ENCODE measurements at regions not wholly inside any gene's neighbourhood (a gene's known extent, or its start where the extent isn't known, plus 50 kb on each side); places are given as distances from the start of the nearest gene placed in this dataset.

- TF ChIP-seq CHD7 (IDR thresholded peaks at IDR 0.05; ENCODE audit: insufficient replicate concordance, low read length) (no peak), POLR2A (IDR thresholded peaks at IDR 0.05; ENCODE audit: control extremely low read depth in 1 of 2, low read depth in 2 of 2, low read length in 2 of 2) (no peak), CTCF (IDR thresholded peaks at IDR 0.05; ENCODE audit: control extremely low read depth in 1 of 3, insufficient read depth in 1 of 3, low read depth in 1 of 3, low read length in 3 of 3) (no peak), CEBPB (IDR thresholded peaks at IDR 0.05; ENCODE audit: low read depth, low read length) (no peak)
These were observed 96.3 kb upstream of the ATP5MC3 start for GRCh38 chr2:175277772-175278171.

Measured in H1 (cell line).